GM18508 (cell line): ENCODE measurements at regions not wholly inside any gene's neighbourhood (a gene's known extent, or its start where the extent isn't known, plus 50 kb on each side); places are given as distances from the start of the nearest gene placed in this dataset.
A peak's percentile ranks its signal among the peaks of the same experiment; 100 is the strongest.

ENCODE experiments used
- ATAC-seq: cut with Tn5 transposase; IDR thresholded peaks from one replicate; pipeline ENCODE4 v1.9.1; 2021; ENCODE audit warnings: moderate number of reproducible peaks; ENCODE audit not compliant: insufficient read depth, unreplicated experiment

GRCh38 chrX:7307720-7308119, 159.8 kb upstream of the PUDP start:
- no peak for ATAC-seq

DNA sequence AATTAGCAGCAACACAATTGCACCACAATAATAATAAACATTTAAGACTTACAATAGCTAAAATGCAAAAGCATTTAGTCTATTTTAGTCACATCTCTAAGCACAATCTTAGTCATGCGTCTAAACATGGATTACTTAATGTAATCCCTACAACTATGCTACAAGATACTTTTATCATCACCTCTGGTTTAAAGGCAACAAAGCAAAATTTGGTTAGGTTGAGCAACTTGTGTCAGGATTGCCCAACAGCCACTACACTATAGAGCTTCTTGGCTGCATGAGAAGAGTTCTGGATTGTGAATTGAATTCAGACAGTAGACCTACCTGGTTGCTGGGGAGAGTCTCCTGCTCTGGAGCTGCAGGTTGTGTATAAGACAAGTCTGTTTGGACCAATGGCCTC, 146.5 kb upstream of the PUDP start:
- ATAC-seq = no peak

GRCh38 chrX:7286168-7286837, 138.3 kb upstream of the PUDP start:
- ATAC-seq = no peak

DNA sequence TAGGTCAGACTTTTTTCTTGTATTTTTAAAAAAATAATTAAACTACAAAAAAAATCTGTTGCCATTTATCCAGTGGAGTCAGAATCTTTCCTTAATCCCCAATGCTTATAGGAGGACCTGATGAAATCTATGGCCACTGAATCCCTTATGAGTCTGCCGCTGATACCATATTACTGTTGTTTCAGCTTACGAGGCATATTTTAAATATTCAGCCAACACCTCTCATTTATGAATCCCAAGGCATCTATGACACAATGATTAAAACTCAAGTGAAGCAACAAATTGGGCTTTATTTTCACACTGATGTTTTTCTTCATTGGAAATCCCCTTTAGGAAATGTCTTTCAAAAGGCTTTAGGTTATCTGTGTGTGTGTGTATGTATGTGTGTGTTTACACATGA, 137.8 kb upstream of the PUDP start:
- no peak for ATAC-seq

DNA sequence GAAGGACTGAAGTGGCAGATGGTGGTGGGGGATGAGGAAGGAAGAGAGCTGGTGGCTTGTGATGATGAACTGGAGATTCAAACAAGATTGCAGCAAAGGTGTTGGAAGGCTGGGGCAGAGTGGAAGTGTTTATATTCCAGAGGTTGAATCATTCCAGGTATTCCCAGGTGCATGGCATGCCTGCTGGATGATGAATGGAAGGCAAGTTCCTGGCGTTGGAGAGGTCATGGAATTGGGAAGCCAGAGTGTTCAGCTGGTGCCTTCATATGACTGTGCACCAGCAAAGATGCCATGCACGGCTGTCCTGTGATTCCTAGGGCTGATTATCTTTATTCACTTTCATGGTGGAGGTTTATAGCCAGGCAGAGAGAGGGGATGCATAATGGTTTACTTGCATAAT, 135.8 kb upstream of the PUDP start:
- no peak for ATAC-seq

- no peak for ATAC-seq
Measured at GRCh38 chrX:7280520-7280919, 132.6 kb upstream of the PUDP start.

DNA sequence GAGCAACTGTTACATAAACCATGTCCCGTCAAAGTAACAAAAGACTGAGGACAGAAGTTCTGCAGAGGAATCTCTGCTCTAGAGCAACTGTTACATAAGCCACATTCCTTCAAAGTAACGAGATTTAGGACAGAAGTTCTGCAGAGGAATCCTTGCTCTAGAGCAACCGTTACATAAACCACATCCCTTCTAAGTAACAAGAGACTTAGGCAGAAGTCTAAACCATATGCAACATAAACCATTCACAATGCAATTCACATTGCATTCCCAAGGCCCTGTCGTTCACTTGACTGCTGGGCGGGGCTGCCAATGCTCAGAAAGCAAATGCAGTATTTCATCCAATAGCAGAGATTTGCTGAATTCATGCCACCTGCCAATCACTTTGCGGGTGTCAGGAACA, 124.4 kb upstream of the PUDP start:
- no peak for ATAC-seq

DNA sequence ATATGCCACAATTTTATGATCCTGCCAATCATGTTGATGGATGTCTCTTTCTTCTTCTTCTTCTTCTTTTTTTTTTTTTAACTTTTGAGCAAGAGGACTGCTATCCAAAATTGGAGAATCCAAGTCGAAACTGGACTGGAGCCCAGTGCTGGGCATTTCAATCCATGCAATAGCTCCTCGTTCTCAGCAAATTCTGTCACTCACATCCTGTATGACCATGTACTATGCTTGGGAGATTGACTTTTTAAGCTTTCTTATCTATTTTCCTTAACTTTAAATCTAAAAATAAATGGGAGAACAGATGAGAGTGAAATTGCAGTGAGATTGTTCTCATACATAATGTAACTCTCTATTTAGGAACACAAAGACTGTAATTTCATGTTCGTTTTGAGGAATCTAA, 123.0 kb upstream of the PUDP start:
- ATAC-seq = no peak

DNA sequence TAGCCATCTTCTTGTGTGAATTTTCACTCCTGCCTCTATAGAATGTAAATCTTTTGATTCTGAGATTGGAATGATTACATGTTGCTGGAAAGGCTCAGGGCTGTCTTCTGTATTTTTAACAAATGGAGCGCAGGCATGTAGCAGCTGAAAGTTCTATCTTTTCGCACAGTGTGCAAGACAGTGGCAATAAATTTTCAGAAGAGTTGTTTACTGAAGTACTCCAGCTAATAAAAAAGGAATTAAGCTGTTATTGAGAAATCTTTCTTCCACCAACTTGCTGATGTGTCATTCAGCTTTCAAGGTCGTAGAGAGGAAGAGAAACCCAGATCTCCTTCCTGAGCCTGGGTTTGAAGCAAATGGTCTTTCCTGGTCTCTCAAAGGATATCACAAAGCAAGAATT, 122.0 kb upstream of the PUDP start:
- ATAC-seq = no peak

- ATAC-seq = no peak
Measured at GRCh38 chrX:7269589-7269988, 121.6 kb upstream of the PUDP start.

DNA sequence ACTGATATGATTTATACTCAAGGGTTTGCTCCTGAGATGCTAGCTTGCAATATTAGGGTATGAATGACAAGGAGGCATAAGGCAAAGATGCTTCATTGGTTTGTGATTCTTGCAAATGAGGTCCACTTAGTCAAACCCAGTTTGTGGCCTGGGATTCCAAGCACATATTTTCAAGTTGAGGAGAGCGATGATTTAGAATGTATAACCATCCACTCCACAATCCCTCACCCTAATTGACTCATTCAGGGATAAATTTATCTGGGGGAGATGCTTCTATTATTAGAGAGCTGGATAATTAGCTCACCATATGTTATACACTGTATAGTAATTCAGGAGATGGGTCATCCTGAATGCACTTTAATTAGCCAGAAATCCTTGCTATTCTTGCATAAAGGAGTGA, 118.3 kb upstream of the PUDP start:
- no peak for ATAC-seq

DNA sequence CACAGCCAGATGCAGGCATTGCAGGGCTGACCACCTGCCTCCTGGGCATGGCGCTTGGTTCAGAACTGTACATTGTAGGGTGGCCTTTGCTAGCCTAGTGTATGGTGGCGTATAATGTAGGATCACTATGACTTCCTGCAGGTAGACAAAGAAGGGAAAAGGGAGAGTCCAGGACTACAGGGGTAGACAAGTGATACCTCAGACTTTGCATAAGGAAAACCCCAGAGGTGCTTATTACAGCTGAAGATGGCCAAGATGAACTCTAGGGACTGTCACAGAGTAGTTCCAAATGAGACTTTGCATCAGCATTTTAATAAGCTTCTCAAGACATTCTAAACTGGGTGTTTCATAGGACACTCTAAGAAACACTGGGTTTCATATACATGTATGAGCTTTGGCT, 116.4 kb upstream of the PUDP start:
- ATAC-seq = peak; percentile 24

DNA sequence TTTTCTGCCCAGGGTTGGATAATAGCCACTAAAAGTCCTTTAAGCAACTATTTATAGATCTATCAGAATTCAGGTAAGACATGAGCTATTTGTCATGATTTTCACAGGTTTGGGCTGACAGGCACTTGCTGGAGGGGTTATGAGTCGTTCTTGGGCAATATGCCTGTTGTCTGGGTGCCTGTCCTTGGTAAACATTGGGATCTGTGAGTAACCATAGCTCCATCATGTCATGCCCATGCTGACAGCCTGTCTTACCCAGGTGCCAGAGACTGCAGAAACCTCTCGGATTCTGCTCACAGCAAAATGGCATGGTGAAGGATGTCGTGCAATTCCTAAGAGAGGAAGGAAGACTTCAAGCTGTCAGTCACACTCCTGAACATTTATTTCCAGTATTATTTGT, 116.0 kb upstream of the PUDP start:
- no peak for ATAC-seq

DNA sequence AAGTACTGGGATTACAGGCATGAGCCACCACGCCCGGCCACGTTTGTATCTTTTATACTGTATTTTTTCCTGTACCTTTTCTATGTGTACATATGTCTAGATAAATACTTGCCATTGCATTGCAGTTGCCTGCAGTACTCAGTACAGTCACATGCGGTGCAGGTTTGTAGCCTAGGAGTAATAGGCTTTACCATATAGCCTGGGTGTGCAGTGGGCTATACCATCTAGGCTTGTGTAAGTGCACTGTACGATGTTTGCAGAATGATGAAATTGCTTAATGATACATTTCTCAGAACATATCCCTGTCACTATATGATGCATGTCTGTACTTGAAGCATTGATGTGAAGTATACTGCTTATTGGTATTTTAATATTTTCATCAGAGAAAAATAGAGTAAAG, 115.4 kb upstream of the PUDP start:
- no peak for ATAC-seq

GRCh38 chrX:7262551-7262950, 114.6 kb upstream of the PUDP start:
- ATAC-seq = no peak

DNA sequence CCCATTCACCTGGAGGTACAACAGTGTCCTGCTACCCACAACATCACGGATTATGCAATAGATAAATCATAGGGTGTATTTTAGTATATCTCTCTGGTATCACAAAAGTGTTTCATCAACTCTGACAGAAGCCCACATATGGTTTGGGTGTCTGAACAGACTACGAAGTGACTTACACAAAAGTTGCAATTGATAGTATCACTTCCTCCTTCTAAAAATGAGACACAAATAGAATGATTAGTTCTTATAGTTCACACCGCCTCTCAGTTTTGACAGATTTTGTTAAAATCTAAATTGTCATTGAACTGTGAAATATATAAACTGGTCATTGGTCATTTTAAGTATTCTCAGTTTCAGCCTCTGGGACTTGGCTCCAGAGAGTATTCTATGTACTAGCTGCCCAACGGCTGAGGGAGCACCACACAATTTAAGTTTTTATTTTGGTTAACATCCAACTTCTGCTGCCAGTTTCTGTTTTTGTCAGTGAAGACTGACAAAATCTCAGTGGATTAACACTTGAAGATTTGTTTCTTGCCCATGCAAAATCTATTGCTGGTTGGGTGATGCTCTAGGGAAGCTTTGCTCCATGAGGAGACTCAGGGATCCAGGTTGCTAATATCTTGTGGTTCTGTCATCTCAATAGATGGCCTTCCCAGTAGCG, 113.8 kb upstream of the PUDP start:
- peak; percentile 96 for ATAC-seq

- no peak for ATAC-seq
Measured at GRCh38 chrX:7254144-7254543, 106.2 kb upstream of the PUDP start.

DNA sequence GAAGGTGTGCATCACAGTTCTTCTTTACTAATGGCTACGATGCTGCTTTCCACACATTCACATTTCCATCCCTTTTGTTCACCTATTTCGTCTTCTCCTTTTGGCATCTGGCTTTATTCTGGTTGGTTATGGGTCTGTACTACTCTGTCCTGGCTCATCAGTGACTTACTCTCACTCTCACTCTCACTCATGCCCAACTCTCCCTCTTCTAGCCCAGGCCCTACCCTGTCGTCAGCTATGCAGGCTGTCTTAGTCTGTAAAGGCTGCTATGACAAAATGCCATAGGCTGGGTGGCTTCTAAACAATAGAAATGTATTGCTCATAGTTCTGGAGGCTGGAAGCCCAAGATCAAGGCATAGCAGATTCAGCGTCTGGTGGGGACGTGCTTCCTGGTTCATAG, 105.6 kb upstream of the PUDP start:
- no peak for ATAC-seq

- no peak for ATAC-seq
Measured at GRCh38 chrX:7252013-7252610, 104.2 kb upstream of the PUDP start.

DNA sequence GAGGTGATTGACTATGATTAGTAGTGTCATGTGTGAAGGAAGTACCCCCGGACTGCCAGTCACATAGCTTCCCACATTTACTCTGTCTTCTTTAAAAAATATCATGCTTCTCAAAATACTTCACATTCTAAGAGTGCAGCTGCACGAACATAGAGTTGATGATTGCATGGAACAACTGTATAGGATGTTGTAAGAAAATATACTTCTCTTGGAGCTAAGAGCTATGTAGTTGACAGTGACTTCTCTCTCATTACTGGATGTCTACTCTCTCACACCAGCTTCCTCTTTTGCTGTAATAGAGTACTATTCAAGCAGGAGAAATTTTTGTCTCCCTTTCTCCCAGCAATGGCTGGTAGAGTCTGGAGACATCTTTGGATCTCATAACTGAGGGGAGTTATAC, 99.4 kb upstream of the PUDP start:
- no peak for ATAC-seq

DNA sequence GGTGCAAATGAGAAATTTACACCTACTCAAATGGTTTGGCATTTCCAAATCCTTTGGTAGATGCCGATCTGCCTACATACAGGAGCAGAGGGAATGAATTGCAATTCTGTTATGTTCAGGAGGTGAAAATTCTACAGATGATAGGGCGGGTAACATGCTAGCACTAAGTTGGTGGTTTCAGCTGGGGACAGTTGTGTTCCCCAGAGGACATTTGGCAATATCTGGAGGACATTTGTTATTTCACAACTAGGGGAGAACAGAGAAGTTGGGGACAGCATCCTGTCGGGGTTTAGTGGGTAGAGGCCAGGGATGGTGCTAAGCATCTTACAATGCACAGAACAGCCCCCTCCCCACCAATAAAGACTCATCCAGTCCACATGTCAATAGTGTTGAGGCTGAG, 96.5 kb upstream of the PUDP start:
- ATAC-seq = no peak

- ATAC-seq = peak; percentile 97
Measured at GRCh38 chrX:7242613-7243012, 94.7 kb upstream of the PUDP start.
